ENCODE measurements at regions not wholly inside any gene's neighbourhood (a gene's known extent, or its start where the extent isn't known, plus 50 kb on each side); places are given as distances from the start of the nearest gene placed in this dataset.

- TF ChIP-seq EP300 (IDR thresholded peaks at IDR 0.05): no peak
- TF ChIP-seq BCL3 (IDR thresholded peaks at IDR 0.05): no peak
- no peak for TF ChIP-seq CBX2 (IDR thresholded peaks at IDR 0.05; ENCODE audit: borderline replicate concordance, low read depth)
- no peak for TF ChIP-seq FOSL2 (IDR thresholded peaks at IDR 0.05)
- no peak for TF ChIP-seq FOSL2 (CRISPR knock-in tag; IDR thresholded peaks at IDR 0.05)
- no peak for TF ChIP-seq FOXS1 (CRISPR knock-in tag; IDR thresholded peaks at IDR 0.05)
- TF ChIP-seq RFX5 (IDR thresholded peaks at IDR 0.05): no peak
- no peak for TF ChIP-seq PHF8 (IDR thresholded peaks at IDR 0.05; ENCODE audit: borderline replicate concordance, low read depth)
- TF ChIP-seq MAZ (IDR thresholded peaks at IDR 0.05; ENCODE audit: borderline replicate concordance, low read depth, low read length): no peak
- TF ChIP-seq, protein P1, sequence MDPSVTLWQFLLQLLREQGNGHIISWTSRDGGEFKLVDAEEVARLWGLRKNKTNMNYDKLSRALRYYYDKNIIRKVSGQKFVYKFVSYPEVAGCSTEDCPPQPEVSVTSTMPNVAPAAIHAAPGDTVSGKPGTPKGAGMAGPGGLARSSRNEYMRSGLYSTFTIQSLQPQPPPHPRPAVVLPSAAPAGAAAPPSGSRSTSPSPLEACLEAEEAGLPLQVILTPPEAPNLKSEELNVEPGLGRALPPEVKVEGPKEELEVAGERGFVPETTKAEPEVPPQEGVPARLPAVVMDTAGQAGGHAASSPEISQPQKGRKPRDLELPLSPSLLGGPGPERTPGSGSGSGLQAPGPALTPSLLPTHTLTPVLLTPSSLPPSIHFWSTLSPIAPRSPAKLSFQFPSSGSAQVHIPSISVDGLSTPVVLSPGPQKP (IDR thresholded peaks at IDR 0.05; ENCODE audit: low read depth, low read length): no peak
- no peak for TF ChIP-seq KDM1A (IDR thresholded peaks at IDR 0.05; ENCODE audit: low read depth)
- TF ChIP-seq RAD21 (conservative IDR thresholded peaks at IDR 0.05 in 1 of 2, IDR thresholded peaks at IDR 0.05 in 1 of 2): no peak
- 39% methylated on average over 4 of the region's 4 CpGs for WGBS (ENCODE audit: missing lambda C conversion rate)
- CTCF ChIA-PET: interaction anchor here (0.8 kb wide), 1 partner anchor 9 kb away, joined by 3 read pairs; no protein-coding TSS in a partner anchor
These were observed 137.5 kb upstream of the SYNDIG1 start for GRCh38 chr20:24331939-24332338.

DNA sequence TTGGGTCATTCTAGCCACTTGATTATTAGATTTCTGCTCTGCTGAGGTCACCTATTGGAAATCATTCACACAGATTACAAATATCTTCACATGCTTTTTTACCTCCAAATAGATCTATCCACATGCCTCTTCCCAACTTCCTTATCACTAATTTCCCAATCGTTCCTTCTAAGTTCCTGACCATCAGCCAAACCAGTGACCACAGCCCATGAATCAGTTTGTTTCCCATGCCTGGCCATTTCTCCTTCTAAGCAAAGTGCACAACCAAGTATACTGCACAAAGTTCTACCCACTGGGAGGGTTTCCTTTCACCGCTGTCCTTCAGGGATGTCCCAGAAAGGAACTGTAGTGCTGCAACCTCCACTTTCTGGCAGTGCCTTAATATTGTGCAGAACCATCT is 140.5 kb upstream of the SYNDIG1 start:
- ChIA-PET CTCF (no interaction called here), POLR2A (no interaction called here)
- Histone ChIP-seq H3K4me3 (no peak overlapping the region), H3K9me3 (no peaks in the 10 kb centered on the region), H3K4me2 (no peak overlapping the region), H3K4me1 (no peaks in the 10 kb centered on the region), H3K27ac (no peak overlapping the region)
- WGBS (ENCODE audit: missing lambda C conversion rate): 21% methylated on average over 2 of the region's 2 CpGs
- ATAC-seq (no peak), DNase-seq (ENCODE audit: low read depth in 1 of 2, low spot score in 1 of 2) (no peak), FAIRE-seq (no peak)
- no peak for TF ChIP-seq NFE2L2 (conservative IDR thresholded peaks at IDR 0.05; ENCODE audit: low read length)
- TF ChIP-seq, protein P2, sequence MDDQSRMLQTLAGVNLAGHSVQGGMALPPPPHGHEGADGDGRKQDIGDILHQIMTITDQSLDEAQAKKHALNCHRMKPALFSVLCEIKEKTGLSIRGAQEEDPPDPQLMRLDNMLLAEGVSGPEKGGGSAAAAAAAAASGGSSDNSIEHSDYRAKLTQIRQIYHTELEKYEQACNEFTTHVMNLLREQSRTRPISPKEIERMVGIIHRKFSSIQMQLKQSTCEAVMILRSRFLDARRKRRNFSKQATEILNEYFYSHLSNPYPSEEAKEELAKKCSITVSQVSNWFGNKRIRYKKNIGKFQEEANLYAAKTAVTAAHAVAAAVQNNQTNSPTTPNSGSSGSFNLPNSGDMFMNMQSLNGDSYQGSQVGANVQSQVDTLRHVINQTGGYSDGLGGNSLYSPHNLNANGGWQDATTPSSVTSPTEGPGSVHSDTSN (IDR thresholded peaks at IDR 0.05): no peak
- TF ChIP-seq ZNF302 (CRISPR knock-in tag; IDR thresholded peaks at IDR 0.05): no peak
- no peak for TF ChIP-seq HOXB5 (CRISPR knock-in tag; IDR thresholded peaks at IDR 0.05)
- TF ChIP-seq NPAS2 (CRISPR knock-in tag; IDR thresholded peaks at IDR 0.05; ENCODE audit: borderline replicate concordance): no peak
- no peak for TF ChIP-seq HMGXB4 (CRISPR knock-in tag; IDR thresholded peaks at IDR 0.05; ENCODE audit: borderline replicate concordance)
- no peak for TF ChIP-seq CEBPB (IDR thresholded peaks at IDR 0.05)
- TF ChIP-seq SREBF2 (IDR thresholded peaks at IDR 0.05): no peak
- no peak for TF ChIP-seq TFCP2L1 (CRISPR knock-in tag; IDR thresholded peaks at IDR 0.05)
- TF ChIP-seq MYC (IDR thresholded peaks at IDR 0.05; ENCODE audit: borderline replicate concordance, low read length): no peak
- TF ChIP-seq HDAC2 (IDR thresholded peaks at IDR 0.05): no peak
- no peak for TF ChIP-seq CBX2 (IDR thresholded peaks at IDR 0.05; ENCODE audit: borderline replicate concordance, low read depth)
- no peak for TF ChIP-seq CHD4 (IDR thresholded peaks at IDR 0.05; ENCODE audit: borderline replicate concordance)
- TF ChIP-seq, protein P1 (IDR thresholded peaks at IDR 0.05; ENCODE audit: low read depth, low read length): no peak
- no peak for TF ChIP-seq TP53 (CRISPR knock-in tag; IDR thresholded peaks at IDR 0.05)
- TF ChIP-seq KDM5A (IDR thresholded peaks at IDR 0.05): no peak
- no peak for TF ChIP-seq HOXA7 (CRISPR knock-in tag; IDR thresholded peaks at IDR 0.05)
- TF ChIP-seq POLR2A (IDR thresholded peaks at IDR 0.05; ENCODE audit: low read length): no peak

More at GRCh38 chr20:24331939-24332338, 137.5 kb upstream of the SYNDIG1 start:
- no peak overlapping the region for H3K27ac ChIP-seq
- no peak overlapping the region for H3K4me2 ChIP-seq
- no peak overlapping the region for H3K4me3 ChIP-seq
- ATAC-seq: no peak
- no peak for FAIRE-seq
- H3K9me3 ChIP-seq: no peaks in the 10 kb centered on the region
- POLR2A ChIA-PET: no interaction called here
- H3K4me1 ChIP-seq: no peaks in the 10 kb centered on the region
- DNase-seq (ENCODE audit: low read depth in 1 of 2, low spot score in 1 of 2): no peak

Data from A549 (cell line).